Thyroid gland (tissue), 4 donors: ENCODE measurements at regions not wholly inside any gene's neighbourhood (a gene's known extent, or its start where the extent isn't known, plus 50 kb on each side); places are given as distances from the start of the nearest gene placed in this dataset.

Experiments used
- POLR2A ChIP-seq, 2 donors: fragments of 450-650 bp; IDR thresholded peaks; one replicate each; pipeline ENCODE4 v1.6.1; 2017; ENCODE audit warnings: antibody characterized with exemption in 2 of 2, mild to moderate bottlenecking in 2 of 2, moderate library complexity in 1 of 2
- TF ChIP-seq, protein P1 (sequence below), 6 experiments: fragments of 200-600 bp in 3 of 6; fragments of 450-650 bp in 3 of 6; sonication (generic) in 3 of 6; IDR thresholded peaks; one replicate each; pipeline ENCODE4 v1.5.1; 2016 to 2019; ENCODE audit warnings: antibody characterized with exemption in 6 of 6, mild to moderate bottlenecking in 2 of 6, inconsistent platforms in 1 of 6, moderate library complexity in 1 of 6

DNA sequence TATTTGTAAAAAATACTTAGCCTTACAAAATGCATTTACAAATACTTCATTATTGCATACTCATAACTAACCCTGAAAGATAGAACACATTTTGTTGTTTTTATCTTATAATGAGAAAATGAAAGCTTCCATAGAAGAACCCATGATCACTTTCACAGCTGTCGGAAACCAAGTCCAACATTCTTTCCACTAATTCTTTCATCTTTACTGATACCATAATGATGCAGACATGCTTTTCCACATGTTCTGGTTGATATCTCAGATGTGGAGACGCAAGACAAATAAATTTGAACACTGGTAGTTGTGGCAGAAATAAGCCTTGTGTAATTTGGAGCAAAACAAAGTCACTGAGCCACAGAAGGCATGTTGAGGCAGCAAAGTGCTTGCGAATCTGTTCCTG lies 136.0 kb downstream of the FBXO4 start:
- TF ChIP-seq, protein P1, sequence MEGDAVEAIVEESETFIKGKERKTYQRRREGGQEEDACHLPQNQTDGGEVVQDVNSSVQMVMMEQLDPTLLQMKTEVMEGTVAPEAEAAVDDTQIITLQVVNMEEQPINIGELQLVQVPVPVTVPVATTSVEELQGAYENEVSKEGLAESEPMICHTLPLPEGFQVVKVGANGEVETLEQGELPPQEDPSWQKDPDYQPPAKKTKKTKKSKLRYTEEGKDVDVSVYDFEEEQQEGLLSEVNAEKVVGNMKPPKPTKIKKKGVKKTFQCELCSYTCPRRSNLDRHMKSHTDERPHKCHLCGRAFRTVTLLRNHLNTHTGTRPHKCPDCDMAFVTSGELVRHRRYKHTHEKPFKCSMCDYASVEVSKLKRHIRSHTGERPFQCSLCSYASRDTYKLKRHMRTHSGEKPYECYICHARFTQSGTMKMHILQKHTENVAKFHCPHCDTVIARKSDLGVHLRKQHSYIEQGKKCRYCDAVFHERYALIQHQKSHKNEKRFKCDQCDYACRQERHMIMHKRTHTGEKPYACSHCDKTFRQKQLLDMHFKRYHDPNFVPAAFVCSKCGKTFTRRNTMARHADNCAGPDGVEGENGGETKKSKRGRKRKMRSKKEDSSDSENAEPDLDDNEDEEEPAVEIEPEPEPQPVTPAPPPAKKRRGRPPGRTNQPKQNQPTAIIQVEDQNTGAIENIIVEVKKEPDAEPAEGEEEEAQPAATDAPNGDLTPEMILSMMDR (IDR thresholded peaks at IDR 0.05) = no peak
- no peak for TF ChIP-seq POLR2A (IDR thresholded peaks at IDR 0.05)
